PFSK-1 (cell line): ENCODE measurements at regions not wholly inside any gene's neighbourhood (a gene's known extent, or its start where the extent isn't known, plus 50 kb on each side); places are given as distances from the start of the nearest gene placed in this dataset.

Source experiments
- FOXP2 ChIP-seq: optimal IDR thresholded peaks from 2 replicates; pipeline ENCODE3; 2011; ENCODE audit warnings: borderline replicate concordance, control low read depth, inconsistent platforms; ENCODE audit not compliant: insufficient read depth; ENCODE audit errors: extremely low read length, extremely low read depth
- POLR2AphosphoS5 ChIP-seq: IDR thresholded peaks from 2 replicates; pipeline ENCODE4 v1.6.1; 2012; ENCODE audit warnings: low read depth, mild to moderate bottlenecking, control low read depth, low read length, moderate library complexity
- SIN3A ChIP-seq: IDR thresholded peaks from 2 replicates; pipeline ENCODE4 v1.6.1; 2012; ENCODE audit warnings: mild to moderate bottlenecking, low read length, moderate library complexity, borderline replicate concordance; ENCODE audit not compliant: insufficient read depth
- TAF1 ChIP-seq: IDR thresholded peaks from 2 replicates; pipeline ENCODE4 v1.6.1; 2012; ENCODE audit warnings: low read length, control low read depth, borderline replicate concordance; ENCODE audit not compliant: insufficient read depth
- TF ChIP-seq, protein P1 (sequence below), 2 experiments: IDR thresholded peaks; 2 replicates each; pipeline versions ENCODE4 v1.6.1 to v1.8.0; 2011 to 2012; ENCODE audit warnings: low read depth in 2 of 2, low read length in 2 of 2, control low read depth in 1 of 2, inconsistent platforms in 1 of 2, mild to moderate bottlenecking in 1 of 2, moderate library complexity in 1 of 2; ENCODE audit not compliant: insufficient read depth in 1 of 2

- TF ChIP-seq FOXP2 = no peak
- TF ChIP-seq, protein P1, sequence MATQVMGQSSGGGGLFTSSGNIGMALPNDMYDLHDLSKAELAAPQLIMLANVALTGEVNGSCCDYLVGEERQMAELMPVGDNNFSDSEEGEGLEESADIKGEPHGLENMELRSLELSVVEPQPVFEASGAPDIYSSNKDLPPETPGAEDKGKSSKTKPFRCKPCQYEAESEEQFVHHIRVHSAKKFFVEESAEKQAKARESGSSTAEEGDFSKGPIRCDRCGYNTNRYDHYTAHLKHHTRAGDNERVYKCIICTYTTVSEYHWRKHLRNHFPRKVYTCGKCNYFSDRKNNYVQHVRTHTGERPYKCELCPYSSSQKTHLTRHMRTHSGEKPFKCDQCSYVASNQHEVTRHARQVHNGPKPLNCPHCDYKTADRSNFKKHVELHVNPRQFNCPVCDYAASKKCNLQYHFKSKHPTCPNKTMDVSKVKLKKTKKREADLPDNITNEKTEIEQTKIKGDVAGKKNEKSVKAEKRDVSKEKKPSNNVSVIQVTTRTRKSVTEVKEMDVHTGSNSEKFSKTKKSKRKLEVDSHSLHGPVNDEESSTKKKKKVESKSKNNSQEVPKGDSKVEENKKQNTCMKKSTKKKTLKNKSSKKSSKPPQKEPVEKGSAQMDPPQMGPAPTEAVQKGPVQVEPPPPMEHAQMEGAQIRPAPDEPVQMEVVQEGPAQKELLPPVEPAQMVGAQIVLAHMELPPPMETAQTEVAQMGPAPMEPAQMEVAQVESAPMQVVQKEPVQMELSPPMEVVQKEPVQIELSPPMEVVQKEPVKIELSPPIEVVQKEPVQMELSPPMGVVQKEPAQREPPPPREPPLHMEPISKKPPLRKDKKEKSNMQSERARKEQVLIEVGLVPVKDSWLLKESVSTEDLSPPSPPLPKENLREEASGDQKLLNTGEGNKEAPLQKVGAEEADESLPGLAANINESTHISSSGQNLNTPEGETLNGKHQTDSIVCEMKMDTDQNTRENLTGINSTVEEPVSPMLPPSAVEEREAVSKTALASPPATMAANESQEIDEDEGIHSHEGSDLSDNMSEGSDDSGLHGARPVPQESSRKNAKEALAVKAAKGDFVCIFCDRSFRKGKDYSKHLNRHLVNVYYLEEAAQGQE (IDR thresholded peaks at IDR 0.05; ENCODE audit: insufficient read depth in 1 of 2, low read depth in 2 of 2, low read length in 2 of 2) = no peak
- no peak for TF ChIP-seq SIN3A
Observed at GRCh38 chr4:123929565-123929964, 533.0 kb downstream of the SPRY1 start.

GRCh38 chr4:123930996-123931395 is 534.4 kb downstream of the SPRY1 start:
- no peak for TF ChIP-seq TAF1
- TF ChIP-seq, protein P1 (IDR thresholded peaks at IDR 0.05; ENCODE audit: insufficient read depth in 1 of 2, low read depth in 2 of 2, low read length in 2 of 2) = no peak
- TF ChIP-seq SIN3A = no peak
- TF ChIP-seq FOXP2 = no peak
- no peak for TF ChIP-seq POLR2AphosphoS5

DNA sequence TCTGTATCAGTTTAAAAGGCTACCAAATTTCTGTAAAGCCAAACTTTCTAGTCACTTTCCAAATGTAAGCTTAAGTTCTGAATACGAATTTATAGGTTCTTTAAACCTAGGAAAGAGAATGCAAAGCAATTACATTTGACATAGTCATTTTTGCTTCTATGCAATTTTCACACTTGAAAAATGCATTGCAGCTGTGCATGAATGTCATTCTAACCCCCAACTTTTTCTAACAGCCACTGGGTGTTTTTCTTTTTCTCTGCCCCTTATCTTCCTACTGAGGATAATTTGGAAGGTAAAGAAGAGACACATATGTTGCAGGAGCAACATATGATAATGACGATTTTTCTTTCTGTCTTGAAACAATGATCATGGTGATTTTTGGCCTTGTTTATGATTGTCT is 537.5 kb downstream of the SPRY1 start:
- TF ChIP-seq SIN3A (no peak), POLR2AphosphoS5 (no peak), TAF1 (no peak), FOXP2 (no peak)
- TF ChIP-seq, protein P1 (IDR thresholded peaks at IDR 0.05; ENCODE audit: insufficient read depth in 1 of 2, low read depth in 2 of 2, low read length in 2 of 2) = no peak

GRCh38 chr4:123936621-123937043 is 540.0 kb downstream of the SPRY1 start:
- TF ChIP-seq POLR2AphosphoS5 = no peak
- TF ChIP-seq TAF1 = no peak
- TF ChIP-seq FOXP2 = no peak
- no peak for TF ChIP-seq SIN3A

DNA sequence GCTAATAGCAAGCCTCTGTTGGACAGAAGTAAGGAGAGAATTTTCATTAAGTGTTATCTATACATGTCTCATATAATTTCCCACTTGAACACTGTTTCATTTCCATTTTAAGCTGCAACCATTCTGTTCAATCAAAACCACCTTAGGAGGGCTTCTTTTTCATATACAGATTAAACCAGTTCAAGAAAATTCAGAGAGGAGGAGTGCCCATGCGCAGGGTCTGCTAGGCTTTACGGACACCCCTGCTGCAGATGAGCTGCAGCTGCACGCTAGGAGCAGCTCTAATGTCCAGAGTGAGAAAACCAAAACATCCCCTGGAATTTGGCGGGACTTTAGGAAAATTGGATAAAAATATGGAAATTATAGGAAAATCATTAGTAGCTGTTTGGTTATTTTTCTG is 541.0 kb downstream of the SPRY1 start:
- no peak for TF ChIP-seq POLR2AphosphoS5
- TF ChIP-seq SIN3A = no peak
- TF ChIP-seq FOXP2 = no peak
- TF ChIP-seq TAF1 = no peak

DNA sequence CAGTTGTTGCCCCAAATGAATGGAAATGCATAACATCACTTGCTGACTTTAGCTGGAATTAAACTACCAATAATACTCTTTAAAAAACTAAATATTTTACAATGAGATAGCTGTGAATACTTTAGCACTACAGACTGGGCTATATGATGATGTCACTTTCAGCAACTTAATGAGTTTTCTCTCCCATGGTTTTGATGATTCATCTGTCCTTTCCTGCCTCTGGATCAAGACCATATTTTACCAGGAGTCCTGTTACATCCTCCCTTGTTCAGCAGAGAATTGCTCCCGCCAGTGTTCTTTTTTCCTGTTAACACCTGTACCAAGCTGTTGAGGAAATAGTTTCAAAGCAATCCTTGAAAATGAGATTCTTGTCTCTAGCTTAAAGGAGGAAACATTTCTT is 543.0 kb downstream of the SPRY1 start:
- TF ChIP-seq, protein P1 (IDR thresholded peaks at IDR 0.05; ENCODE audit: insufficient read depth in 1 of 2, low read depth in 2 of 2, low read length in 2 of 2) = no peak
- TF ChIP-seq TAF1 (no peak), FOXP2 (no peak), POLR2AphosphoS5 (no peak), SIN3A (no peak)
